ENCODE measurements at regions not wholly inside any gene's neighbourhood (a gene's known extent, or its start where the extent isn't known, plus 50 kb on each side); places are given as distances from the start of the nearest gene placed in this dataset.
"Not testable (repeated sequence)": the region's sequence is repeated elsewhere in the genome, so short reads cannot be mapped to it uniquely, and the experiment has no call there.

GRCh38 chr2:16086136-16086535 is 145.8 kb downstream of the MYCN start:
- TF ChIP-seq CTCF (conservative IDR thresholded peaks at IDR 0.05 in 1 of 2, IDR thresholded peaks at IDR 0.05 in 1 of 2; ENCODE audit: extremely low read depth in 1 of 2, insufficient read depth in 1 of 2, low read depth in 1 of 2, low read length in 2 of 2); EZH2 (IDR thresholded peaks at IDR 0.05; ENCODE audit: borderline replicate concordance, low read length): not testable (repeated sequence)
